Lung (tissue), 11 donors: ENCODE measurements at regions not wholly inside any gene's neighbourhood (a gene's known extent, or its start where the extent isn't known, plus 50 kb on each side); places are given as distances from the start of the nearest gene placed in this dataset.

ENCODE experiments used
- ATAC-seq: fragments of 200-7000 bp; cut with Tn5 transposase; one replicate; pipeline ENCODE4 v1.9.1; 2020; ENCODE audit warnings: moderate number of reproducible peaks; ENCODE audit not compliant: insufficient read depth, low FRiP score
- DNase-seq, 3 donors: peaks; one replicate each; pipeline ENCODE4 v3.0.0-alpha.2; 2013 to 2017
- H3K27ac ChIP-seq, 2 donors: one replicate each; pipeline ENCODE4 v1.5.1; 2013; ENCODE audit warnings: mild to moderate bottlenecking in 2 of 2, moderate library complexity in 2 of 2, control low read depth in 1 of 2, inconsistent platforms in 1 of 2, low read depth in 1 of 2, low read length in 1 of 2
- H3K27me3 ChIP-seq, 3 donors: one replicate each; pipeline ENCODE4 v1.5.1; 2013; ENCODE audit warnings: low read length in 2 of 3; ENCODE audit not compliant: control insufficient read depth in 3 of 3, insufficient read depth in 3 of 3
- H3K36me3 ChIP-seq, 4 donors: one replicate each; pipeline ENCODE4 v1.5.1; 2013; ENCODE audit warnings: low read length in 4 of 4, mild to moderate bottlenecking in 1 of 4, moderate library complexity in 1 of 4; ENCODE audit not compliant: control insufficient read depth in 4 of 4, insufficient read depth in 4 of 4
- H3K4me1 ChIP-seq, 5 donors: one replicate each; pipeline ENCODE4 v1.5.1; 2013; ENCODE audit warnings: low read length in 5 of 5, mild to moderate bottlenecking in 2 of 5, moderate library complexity in 1 of 5; ENCODE audit not compliant: control insufficient read depth in 5 of 5, insufficient read depth in 5 of 5
- H3K4me3 ChIP-seq: one replicate; pipeline ENCODE4 v1.5.1; 2013; ENCODE audit warnings: mild to moderate bottlenecking, control low read depth, moderate library complexity
- H3K9ac ChIP-seq, 2 donors: one replicate each; pipeline ENCODE4 v1.5.1; 2013; ENCODE audit warnings: low read length in 2 of 2, control low read depth in 1 of 2; ENCODE audit not compliant: insufficient read depth in 1 of 2
- H3K9me3 ChIP-seq, 4 donors: one replicate each; pipeline ENCODE4 v1.5.1; 2013; ENCODE audit warnings: low read length in 3 of 4, mild to moderate bottlenecking in 1 of 4, moderate library complexity in 1 of 4; ENCODE audit not compliant: control insufficient read depth in 4 of 4, insufficient read depth in 3 of 4
- CTCF ChIP-seq: IDR thresholded peaks from 2 replicates; pipeline ENCODE4 v1.5.1; 2012; ENCODE audit warnings: mild to moderate bottlenecking; ENCODE audit errors: control extremely low read depth, extremely low read depth
- WGBS, 2 donors: extraction: QIAGEN DNeasy Blood & Tissue Kit; methylation state at CpG; one replicate each; pipeline ENCODE4 v1.1.7; 2013; 5-methylcytosine and 5-hydroxymethylcytosine counted together
- donor health status: control.
- donor health status: control.
- donor health status: Bipolar disorder and iron deficiency.
- donor health status: healthy.
- donor health status: DM: yes; HTN: yes; CAD: no.

- no peak for DNase-seq
- no peak for ATAC-seq
- no peak for TF ChIP-seq CTCF
- 98% methylated on average over 2 of the region's 2 CpGs for WGBS, 2 donors
- Histone ChIP-seq H3K27me3 (no peaks in the 10 kb centered on the region), H3K4me3 (no peak overlapping the region), H3K4me1 (no peaks in the 10 kb centered on the region), H3K27ac (no peak overlapping the region), H3K9me3 (peaks cover 0 to 5% (median 0%) of the 10 kb centered on the region in 4 donors), H3K36me3 (no peaks in the 10 kb centered on the region), H3K9ac (no peak overlapping the region)
Observed at GRCh38 chr3:147231111-147231510, 175.2 kb downstream of the ZIC4 start.

GRCh38 chr3:147222291-147222690 lies 184.1 kb downstream of the ZIC4 start:
- H3K27ac ChIP-seq, result no peak overlapping the region
- 75 to 91% methylated on average over 1 of the region's 1 CpG for WGBS, 2 donors
- no peaks in the 10 kb centered on the region for H3K9me3 ChIP-seq
- H3K4me1 ChIP-seq, result no peaks in the 10 kb centered on the region
- H3K4me3 ChIP-seq, result no peak overlapping the region
- no peaks in the 10 kb centered on the region for H3K27me3 ChIP-seq
- H3K36me3 ChIP-seq, result no peaks in the 10 kb centered on the region
- no peak overlapping the region for H3K9ac ChIP-seq
- ATAC-seq (no peak), DNase-seq (no peak)
- TF ChIP-seq CTCF, result no peak

GRCh38 chr3:147218965-147219364 lies 187.4 kb downstream of the ZIC4 start:
- WGBS, 2 donors, result 78 to 85% methylated on average over 4 of the region's 4 CpGs
- ATAC-seq (no peak), DNase-seq (peak in 1 of 3 donors; percentile 16)
- Histone ChIP-seq H3K9ac (no peak overlapping the region), H3K27me3 (no peaks in the 10 kb centered on the region), H3K36me3 (no peaks in the 10 kb centered on the region), H3K4me3 (no peak overlapping the region), H3K27ac (no peak overlapping the region), H3K9me3 (no peaks in the 10 kb centered on the region), H3K4me1 (no peaks in the 10 kb centered on the region)
- no peak for TF ChIP-seq CTCF

- ATAC-seq (no peak), DNase-seq (no peak)
- no peak for TF ChIP-seq CTCF
- WGBS, 2 donors, result 65 to 71% methylated on average over 1 of the region's 1 CpG
- H3K27ac ChIP-seq, result no peak overlapping the region
- no peak overlapping the region for H3K9ac ChIP-seq
- no peaks in the 10 kb centered on the region for H3K27me3 ChIP-seq
- H3K4me3 ChIP-seq, result no peak overlapping the region
- H3K4me1 ChIP-seq, result no peaks in the 10 kb centered on the region
- H3K36me3 ChIP-seq, result no peaks in the 10 kb centered on the region
- no peaks in the 10 kb centered on the region for H3K9me3 ChIP-seq
Observed at GRCh38 chr3:147216143-147216673, 190.1 kb downstream of the ZIC4 start.
